T47D (cell line): ENCODE measurements at regions not wholly inside any gene's neighbourhood (a gene's known extent, or its start where the extent isn't known, plus 50 kb on each side); places are given as distances from the start of the nearest gene placed in this dataset.

Experiments
- DNase-seq, 2 experiments: peaks; one replicate each; pipeline versions ENCODE4 v3.0.0 to v3.0.0-alpha.2; 2011 to 2012; ENCODE audit warnings: low read depth in 1 of 2, low spot score in 1 of 2
- JUND ChIP-seq: IDR thresholded peaks from 2 replicates; pipeline ENCODE4 v1.6.1; 2012; ENCODE audit warnings: low read depth
- in situ Hi-C: cut with HindIII; loops from 2 replicates; pipeline ENCODE4 v1.10.0; 2016; ENCODE audit warnings: low sequenced_read_pairs, low pct_unique_long_range_greater_than_20kb

DNA sequence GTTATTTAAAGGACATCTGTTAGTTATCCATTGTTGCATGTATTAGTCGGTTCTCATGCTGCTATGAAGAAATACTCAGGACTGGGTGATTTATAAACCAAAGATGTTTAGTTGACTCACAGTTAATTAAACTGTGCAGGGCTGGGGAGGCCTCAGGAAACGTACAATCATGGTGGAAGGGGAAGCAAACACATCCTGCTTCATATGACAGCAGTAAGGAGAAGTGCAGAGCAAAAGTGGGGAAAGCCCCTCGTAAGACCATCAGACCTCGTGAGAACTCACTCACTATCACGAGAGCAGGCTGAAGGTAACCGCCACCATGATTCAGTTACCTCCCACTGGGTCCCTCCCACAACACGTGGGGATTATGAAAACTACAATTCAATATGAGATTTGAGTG is 2064.1 kb downstream of the MAT2B start:
- in situ Hi-C loops: no loop called here
- DNase-seq: no peak
- TF ChIP-seq JUND: no peak

DNA sequence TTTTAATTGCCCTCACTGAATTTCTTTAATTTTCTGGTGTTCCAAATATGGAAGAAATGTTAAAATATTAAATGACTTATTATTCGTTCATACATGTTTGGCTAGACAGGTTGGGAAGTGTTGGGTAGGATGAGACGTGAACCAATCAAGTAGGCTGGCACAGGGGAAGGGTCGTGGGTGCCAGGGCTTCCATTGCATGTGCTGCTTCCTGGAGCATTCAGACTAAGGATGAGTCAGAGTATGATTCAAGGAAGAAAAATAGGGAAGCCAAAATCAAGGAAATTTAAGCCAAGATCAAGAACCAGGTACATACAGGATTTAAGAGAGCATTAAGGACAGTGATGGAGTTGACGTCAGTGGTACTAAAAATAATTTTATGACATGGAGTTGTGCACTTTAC is 2068.0 kb downstream of the MAT2B start:
- in situ Hi-C loops: no loop called here
- no peak for TF ChIP-seq JUND
- DNase-seq: no peak

DNA sequence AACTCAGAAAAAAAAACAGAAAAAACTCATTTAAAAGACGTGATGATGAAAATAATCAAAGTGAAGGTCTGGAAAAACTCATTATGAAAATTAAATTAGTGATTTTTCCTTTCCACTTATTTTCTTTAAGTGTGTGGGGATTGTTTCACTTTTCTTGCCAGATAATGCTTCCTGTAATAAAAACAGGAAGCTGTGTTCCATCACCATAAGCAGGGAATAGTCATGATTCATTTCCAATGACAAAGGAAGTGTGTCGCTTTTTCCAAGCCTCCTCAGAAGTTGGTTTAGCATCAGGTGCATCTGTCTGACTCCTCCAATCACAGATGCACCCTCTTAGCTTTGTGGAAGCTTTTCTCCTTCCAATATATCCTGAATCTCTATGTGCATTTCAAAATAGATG is 2068.7 kb downstream of the MAT2B start:
- in situ Hi-C loops: no loop called here
- DNase-seq: no peak
- no peak for TF ChIP-seq JUND

DNA sequence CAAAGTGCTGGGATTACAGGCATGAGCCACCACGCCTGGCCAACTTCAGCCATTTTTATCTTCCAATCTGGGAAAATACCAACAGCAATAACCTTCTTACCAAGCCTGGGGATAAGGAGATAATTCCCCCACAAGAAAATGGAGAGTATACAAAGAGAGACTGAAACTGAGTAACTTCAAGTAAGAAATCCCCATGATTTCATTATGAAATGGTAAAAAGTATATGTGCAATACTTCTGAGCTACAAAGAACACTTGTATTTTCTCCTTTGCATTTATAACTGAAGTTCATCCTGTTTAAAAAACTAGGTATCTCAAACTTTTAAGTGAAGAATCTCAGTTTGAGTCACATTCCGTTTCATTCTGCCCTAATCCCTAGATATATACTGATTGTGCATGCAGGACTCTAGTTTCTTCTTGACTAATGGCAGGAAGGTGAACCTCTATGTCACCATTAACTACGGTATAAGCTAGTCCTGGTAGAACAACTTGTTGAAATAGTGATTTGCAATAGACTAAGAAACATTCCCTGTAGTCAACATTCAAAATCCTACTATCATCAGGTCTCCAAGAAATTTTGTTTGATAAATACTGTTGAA is 2071.4 kb downstream of the MAT2B start:
- TF ChIP-seq JUND: no peak
- in situ Hi-C loops: no loop called here
- DNase-seq: no peak

DNA sequence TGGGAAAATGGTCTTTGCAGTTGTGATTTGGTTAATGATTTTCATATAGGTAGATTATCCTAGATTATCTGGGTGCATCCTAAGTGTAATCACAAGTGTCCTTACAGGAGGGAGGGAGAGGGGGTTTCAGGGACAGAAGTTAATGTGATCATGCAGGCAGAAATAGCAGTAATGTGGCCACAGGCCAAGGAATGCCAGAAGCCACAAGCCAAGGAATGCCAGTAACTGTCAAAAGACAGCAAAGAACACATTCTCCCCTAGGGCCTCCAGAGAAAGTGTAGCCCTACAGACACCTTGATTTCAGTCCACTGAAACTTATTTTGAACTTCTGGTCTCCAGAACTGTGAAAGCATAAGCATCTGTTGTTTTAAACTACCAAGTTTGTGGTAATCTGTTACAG is 2074.5 kb downstream of the MAT2B start:
- in situ Hi-C loops: no loop called here
- TF ChIP-seq JUND: no peak
- peak in 1 of 2 experiments; percentile 69 for DNase-seq

DNA sequence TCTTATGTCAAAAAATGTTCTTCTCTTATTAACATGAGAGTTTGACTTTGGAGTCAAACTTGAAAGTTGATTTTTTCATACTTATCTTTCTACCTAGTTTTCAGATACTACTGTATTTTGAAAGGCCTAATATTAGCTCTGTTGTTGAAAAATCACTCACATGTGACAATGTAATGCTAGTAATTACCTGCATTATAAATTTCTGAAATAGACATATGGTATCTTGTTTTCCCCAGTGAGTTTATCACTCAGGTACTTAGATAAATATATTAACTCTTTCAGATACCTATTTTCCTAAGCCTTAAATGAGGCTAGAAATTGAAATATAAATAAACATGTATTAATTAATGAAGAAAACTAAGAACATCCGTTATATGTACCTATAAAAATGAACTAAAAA is 2089.3 kb downstream of the MAT2B start:
- DNase-seq: no peak
- TF ChIP-seq JUND: no peak
- in situ Hi-C loops: no loop called here

DNA sequence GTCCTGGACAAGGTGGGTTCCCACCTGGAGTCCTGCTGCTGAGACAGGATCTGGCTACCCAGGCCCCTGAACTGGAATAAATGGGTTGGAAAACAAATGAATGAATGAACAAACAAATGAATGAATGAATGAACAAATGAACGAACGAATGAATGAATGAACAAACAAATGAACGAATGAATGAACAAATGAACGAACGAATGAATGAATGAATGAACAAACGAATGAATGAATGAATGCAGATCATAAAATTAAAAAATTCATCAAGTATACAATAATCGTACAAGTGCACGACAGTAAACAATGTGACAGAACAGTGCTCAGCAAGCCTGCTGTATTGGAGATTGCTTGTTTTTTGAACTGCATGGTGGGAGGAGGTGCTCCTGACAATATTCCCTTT is 2097.1 kb downstream of the MAT2B start:
- DNase-seq: peak in 1 of 2 experiments; percentile 5
- in situ Hi-C loops: no loop called here
- no peak for TF ChIP-seq JUND

DNA sequence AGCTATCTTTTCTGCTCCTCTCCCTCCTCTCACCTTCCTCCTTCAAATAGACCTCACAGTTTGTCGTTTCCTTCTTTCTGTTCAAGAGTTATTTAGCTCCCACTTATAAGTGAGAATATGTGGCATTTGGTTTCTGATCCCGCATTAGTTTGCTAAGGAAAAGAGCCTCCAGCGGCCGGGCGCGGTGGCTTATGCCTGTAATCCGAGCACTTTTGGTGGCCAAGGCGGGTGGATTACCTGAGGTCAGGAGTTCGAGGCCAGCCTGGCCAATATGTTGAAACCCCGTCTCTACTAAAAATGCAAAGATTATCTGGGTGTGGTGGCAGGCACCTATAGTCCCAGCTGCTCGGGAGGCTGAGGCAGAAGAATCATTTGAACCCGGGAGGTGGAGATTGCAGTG is 2101.6 kb downstream of the MAT2B start:
- no peak for TF ChIP-seq JUND
- in situ Hi-C loops: no loop called here
- DNase-seq: no peak

DNA sequence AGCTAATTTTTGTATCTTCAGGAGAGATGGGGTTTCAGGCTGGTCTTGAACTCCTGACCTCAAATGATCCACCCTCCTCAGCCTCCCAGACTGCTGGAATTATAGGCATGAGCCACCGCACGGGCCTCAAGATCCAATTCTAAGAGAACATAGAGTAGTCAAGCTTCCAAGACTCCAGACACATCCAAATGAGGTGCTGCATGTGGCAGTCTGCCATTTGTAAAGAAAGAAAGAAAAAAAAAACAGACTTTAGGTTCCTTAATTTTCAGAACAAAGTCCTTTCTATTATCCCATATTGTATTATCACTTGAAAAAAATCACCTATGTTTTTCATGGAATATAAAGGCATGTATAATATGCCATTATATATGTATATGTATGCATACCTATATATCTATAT is 2104.5 kb downstream of the MAT2B start:
- DNase-seq: no peak
- no peak for TF ChIP-seq JUND
- in situ Hi-C loops: no loop called here

DNA sequence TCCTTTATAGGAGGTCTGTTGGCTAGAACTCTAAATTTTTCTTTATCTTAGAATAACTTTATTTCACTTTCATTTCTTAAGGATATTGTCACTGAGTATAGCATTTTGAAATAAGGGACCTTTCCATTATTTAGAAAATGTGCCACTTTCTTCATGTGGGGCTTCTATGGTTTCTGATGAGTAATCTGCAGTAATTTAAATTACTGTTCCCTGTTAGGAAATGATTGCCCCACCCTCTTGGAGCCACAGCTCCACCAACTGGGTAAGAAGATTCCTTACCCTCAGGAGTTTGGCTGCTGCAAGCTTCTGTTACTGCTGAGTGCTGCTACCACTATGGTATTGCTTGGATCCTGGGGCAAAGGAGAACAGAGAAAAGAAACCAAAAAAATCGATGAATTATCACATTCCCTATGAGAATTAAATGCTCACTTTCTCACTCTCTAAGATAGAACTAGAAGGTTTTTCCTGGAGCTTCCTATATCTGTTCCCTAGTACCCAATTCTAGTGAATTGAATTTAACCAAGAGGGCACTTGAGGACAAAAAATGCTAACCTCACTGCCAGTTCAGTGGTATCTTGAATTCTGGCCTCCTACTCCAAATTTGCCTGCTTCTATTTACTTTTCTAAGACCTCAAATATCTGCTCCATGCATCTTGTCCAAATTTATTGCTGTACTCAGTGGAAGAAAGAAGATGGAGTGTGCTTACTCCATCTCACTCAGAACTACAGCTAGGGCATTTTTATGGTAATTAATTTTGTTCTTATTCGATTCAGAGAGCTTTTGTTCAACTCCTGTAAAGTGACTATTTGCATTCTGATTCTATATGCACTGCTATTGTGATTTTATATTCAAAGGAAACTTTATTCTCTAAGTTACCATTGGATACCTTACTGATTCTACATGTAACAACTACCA is 2111.3 kb downstream of the MAT2B start:
- DNase-seq: peak; percentile 34 to 62
- in situ Hi-C loops: no loop called here

DNA sequence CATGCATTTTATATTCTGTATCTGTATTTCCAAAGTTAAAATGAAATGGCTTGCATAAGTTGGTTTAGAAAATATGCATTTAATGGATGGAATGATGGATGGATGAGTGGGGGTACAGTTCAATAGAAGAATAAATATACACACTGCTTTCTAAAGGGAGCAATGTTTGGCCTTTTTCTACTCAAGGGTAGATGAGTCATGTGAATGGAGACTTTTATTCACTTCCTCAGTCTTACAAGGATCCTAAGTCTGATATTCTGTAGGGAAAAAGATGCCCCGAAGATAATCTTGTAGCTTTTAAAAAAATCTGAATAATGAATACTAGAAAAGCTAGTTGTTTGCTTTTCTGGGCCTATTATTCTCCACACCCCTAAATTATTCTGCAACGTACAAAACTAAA is 2112.1 kb downstream of the MAT2B start:
- in situ Hi-C loops: no loop called here
- DNase-seq: no peak

More for the DNA sequence above, 2111.3 kb downstream of the MAT2B start:
- TF ChIP-seq JUND: no peak

DNA sequence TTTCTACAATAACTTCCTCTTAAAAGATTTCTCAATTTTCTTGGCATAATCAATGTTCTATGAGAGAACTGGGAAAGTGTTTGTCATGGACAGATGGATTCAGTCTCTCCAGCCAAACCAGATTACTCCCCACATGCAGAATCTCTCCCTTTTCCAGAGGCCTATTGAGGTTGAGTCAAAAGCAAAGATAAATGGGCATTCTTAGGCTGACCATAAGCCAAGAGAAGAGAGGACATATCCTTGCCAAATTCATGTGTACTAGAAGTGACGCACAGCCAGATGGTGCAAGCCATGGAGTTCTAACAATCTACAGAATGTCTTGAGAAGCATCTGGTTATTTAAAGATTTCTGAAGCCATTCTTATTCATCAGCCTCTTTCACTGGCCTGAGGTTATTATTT is 2115.0 kb downstream of the MAT2B start:
- no peak for DNase-seq
- in situ Hi-C loops: no loop called here
- no peak for TF ChIP-seq JUND

More for the DNA sequence above, 2112.1 kb downstream of the MAT2B start:
- TF ChIP-seq JUND: no peak

DNA sequence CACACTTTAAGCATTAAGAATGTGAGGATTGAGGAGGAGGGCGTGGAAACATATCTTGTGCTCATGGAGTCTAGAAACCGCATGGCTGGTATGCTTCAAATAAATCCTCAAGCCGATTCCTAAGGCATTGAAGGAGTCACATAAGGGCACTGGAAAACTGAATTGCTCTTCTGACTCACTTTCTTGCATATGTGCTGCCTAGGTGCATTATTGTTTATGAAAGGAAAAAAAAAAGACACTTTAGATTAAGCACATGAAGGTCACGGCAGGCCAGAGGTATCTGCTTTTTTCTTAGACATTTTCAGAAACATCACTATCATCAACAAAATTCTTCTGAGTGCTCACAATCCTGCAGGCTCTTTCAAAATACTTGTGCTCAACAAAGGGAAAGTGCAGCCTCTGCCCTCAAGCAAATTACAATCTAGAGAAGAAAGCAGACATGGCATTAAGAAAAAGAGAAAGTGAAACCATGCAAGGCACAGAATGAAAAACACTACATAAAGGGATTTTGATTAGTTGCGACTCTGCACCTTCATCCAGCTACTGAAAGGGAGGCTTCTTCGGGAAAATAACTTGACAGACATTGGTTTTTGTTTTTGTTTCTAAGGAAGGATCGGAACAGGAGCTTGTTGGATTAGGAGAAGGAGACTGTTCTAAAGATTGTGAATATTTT is 2117.6 kb downstream of the MAT2B start:
- TF ChIP-seq JUND: no peak
- DNase-seq: peak in 1 of 2 experiments; percentile 38
- in situ Hi-C loops: no loop called here
